HPDE6-E6E7 (cell line): ENCODE measurements at regions not wholly inside any gene's neighbourhood (a gene's known extent, or its start where the extent isn't known, plus 50 kb on each side); places are given as distances from the start of the nearest gene placed in this dataset.

Experiments
- DNase-seq: peaks from one replicate; pipeline ENCODE4 v3.0.0; 2011; ENCODE audit warnings: missing footprints; ENCODE audit errors: extremely low spot score

DNA sequence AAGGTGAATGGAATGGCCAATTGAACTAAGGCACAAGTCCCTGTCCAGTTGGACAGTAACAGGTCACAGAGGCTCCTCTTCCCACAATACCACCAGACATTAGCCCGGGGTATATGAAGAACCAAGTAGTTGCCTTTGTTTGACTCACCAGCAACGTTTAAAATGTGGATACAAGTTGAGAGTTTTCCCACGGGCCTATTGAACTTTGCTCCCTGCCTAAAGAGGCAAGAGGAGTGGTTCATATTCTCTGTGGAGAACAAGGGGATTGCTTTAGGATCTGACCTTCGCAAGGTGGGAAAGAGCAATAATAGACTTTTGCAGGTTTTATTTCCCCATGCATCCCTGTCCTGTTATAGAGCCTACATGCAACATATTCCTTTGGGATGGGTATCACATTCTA, 177.2 kb downstream of the POU4F1 start:
- no peak for DNase-seq

DNA sequence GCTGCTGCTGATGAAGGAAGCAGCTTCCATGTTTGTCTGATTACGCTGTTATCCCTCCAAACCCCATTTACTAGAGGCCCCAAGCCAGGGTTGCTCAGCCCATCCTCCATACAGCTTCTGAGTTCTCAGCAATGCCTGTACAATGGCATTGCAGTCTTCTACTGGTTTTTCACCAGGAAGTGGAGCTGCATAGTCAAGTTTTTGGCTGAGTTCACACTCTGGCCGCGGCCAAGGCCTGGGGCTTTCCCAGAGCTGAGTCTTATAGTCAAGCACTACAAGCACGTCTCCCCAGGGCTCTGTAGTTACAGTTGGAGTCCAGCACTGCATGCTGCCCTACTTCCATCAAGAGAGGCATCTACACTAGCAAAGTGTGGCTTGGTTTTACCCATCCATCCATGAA, 182.5 kb downstream of the POU4F1 start:
- no peak for DNase-seq

GRCh38 chr13:78413887-78414553, 189.3 kb downstream of the POU4F1 start:
- no peak for DNase-seq

DNA sequence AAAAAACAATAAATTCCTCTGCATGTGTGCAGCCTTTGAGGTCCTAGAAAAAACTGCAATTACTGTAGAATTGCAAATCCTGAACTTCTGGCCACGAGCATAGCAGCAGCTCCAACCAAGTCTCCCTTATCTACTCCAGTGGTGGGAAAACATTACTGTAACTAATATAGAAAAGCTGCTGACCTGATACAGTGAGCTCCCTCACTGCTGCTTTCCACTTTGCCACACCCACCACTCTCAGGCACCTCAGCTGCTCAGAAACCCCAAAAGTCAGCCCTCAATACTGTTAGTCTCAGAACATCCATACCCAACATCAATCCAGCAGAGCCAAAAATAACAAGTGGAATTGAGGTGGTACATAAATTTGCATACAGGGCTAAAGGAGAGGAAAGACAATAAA, 192.5 kb downstream of the POU4F1 start:
- DNase-seq, result no peak

- DNase-seq, result no peak
These were observed 193.2 kb downstream of the POU4F1 start for GRCh38 chr13:78410164-78410563.

- DNase-seq, result no peak
These were observed 194.2 kb downstream of the POU4F1 start for GRCh38 chr13:78409172-78409571.

DNA sequence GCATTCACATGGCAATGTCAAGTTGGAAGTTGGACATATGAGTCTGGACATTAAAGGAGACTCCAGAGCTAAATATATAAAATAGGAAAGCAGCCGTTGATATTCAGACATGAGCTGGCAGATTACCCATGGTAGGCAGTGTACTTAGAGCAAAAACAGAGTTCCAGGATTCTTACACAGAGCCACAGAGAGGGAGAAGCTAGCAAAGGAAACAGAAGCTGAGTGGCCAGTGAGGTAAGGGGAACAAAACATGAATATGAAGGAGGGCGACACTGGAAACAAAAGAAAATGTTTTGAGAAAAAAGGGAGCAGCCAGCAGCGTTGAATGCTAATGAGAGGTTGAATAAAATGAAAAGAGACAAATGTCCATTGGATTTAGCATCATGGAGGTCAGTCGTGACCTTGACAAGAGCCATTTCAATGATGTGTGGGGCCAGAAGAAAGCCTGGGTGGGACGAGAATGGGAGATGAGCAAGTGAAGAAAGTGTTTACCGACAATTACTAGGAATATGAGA, 198.4 kb downstream of the POU4F1 start:
- DNase-seq, result no peak

- DNase-seq, result no peak
These were observed 200.5 kb downstream of the POU4F1 start for GRCh38 chr13:78402708-78403400.

GRCh38 chr13:78401873-78402707, 201.3 kb downstream of the POU4F1 start:
- DNase-seq, result no peak

GRCh38 chr13:78398743-78399410, 204.5 kb downstream of the POU4F1 start:
- no peak for DNase-seq

GRCh38 chr13:78393286-78394142, 209.8 kb downstream of the POU4F1 start:
- DNase-seq, result no peak

- DNase-seq, result no peak
These were observed 219.5 kb downstream of the POU4F1 start for GRCh38 chr13:78383899-78384298.

DNA sequence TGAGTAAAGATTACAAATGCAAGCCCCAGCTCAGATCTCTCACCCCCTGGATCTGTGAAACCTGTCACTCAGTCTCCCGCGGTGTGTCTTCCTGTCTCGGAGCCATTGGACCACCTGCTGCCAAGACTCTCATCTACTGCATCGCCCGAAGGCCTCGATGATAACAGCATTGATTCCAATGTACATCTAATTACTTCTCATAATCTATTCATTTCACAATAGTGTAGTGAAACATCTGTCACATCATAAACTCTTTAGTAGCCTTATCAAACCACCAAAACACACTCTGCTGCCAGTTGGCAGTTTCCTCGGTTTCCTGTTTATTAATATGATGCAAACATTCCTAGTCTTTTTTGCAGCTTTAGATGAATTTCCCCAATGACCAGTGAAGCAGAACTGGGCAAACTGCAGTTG, 220.3 kb downstream of the POU4F1 start:
- no peak for DNase-seq

DNA sequence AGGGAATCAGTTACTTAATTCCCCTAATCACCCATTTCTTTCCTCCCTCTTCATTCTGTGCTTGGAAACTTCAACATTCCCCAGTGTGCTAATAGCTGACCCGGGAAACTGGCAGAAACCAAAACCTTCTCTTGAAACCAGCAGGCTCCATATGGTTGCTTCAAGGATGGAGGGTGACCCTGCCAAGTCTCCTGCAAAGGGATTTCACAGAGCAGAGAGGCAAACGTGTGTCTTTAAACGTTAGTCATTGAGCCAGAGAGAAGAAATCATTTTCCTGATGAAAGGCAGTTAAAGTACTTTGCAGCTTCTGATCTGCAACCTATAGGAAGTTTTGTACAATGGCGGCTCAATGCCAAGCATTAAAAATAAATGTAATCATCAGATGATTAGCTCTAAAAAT, 220.9 kb downstream of the POU4F1 start:
- no peak for DNase-seq

GRCh38 chr13:78376822-78377221, 226.5 kb downstream of the POU4F1 start:
- no peak for DNase-seq

DNA sequence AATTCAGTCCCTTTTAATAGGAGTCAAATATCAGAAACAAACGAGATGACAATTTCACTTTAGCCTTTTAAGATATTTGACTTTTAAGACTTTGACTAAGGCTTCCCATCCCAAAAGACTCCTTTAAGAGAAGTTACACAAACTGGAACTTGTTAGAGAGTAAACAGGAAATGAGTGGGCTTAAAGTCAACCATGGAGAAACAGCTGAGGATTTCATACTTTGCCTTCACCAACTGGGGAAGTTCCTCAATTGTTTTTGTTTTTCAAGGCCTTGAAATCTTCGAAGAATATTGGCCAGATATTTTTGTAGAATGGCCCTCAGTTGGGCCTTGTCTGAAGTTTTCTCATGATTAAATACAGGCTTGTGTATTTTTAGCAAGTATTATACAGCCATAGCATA, 227.3 kb downstream of the POU4F1 start:
- DNase-seq, result no peak

DNA sequence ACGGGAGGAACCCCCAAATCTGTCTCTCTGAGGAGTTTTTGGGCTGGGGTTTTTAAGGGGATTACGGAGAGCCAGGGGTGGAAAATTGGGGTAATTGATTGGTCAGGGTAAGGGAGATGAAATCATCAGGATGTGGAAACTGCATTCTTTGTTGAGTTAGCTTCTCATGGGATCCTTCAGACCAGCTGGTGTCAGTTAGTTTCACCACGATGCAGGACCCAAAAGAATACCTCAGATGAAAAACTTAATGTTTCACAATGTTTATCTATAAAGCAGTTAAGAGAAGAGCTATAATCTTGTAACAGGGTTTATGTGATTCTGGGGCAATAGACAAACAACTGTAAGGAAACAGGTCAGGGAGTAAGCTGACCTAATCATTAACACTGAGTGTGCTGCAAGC, 230.8 kb downstream of the POU4F1 start:
- no peak for DNase-seq

DNA sequence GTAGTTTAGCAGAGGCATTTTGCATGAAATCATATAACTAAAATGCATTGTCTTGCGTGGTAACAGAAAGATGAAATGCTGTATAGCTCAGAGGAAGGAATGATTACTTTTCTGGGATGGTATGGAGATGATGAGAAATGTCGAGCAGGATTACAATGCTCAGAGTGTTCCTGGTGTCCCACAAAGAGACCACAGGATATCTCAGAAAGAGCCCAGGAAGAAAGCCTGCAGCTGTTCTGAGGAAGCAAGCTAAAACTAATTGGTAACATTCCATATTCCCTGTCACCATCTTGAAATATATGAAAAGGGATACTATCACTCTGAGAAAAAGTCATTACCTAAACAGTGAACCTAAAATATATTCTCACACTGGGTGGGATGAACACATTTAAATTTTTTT, 233.1 kb downstream of the POU4F1 start:
- no peak for DNase-seq

DNA sequence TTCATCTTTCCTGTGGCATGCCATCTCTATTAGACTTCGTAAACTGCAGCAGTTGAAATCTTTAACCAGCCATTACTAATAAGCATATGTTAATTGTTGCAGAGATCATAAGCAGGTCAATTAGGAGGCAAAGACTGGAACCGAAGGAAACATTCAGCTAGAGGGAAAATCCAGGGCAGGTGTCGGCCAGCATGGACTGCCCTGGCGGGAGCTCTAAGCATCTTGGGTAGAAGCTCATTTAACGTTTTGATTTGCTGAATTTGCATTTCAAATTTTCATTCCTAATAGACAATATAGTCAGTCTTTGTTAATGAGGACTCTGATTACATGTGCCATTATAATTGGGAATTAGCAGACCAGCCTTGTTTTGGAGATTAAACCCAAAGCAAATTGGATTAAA, 238.6 kb downstream of the POU4F1 start:
- DNase-seq, result no peak

- DNase-seq, result no peak
These were observed 262.3 kb downstream of the POU4F1 start for GRCh38 chr13:78341032-78341431.

GRCh38 chr13:78339927-78340326, 263.4 kb downstream of the POU4F1 start:
- DNase-seq, result no peak
